NCI-H2196 treated with DMSO at 0.1 percent for 48 hours (cell line): ENCODE measurements at regions not wholly inside any gene's neighbourhood (a gene's known extent, or its start where the extent isn't known, plus 50 kb on each side); places are given as distances from the start of the nearest gene placed in this dataset.
A peak's percentile ranks its signal among the peaks of the same experiment; 100 is the strongest.
"Not testable (repeated sequence)": the region's sequence is repeated elsewhere in the genome, so short reads cannot be mapped to it uniquely, and the experiment has no call there.

Experiments used
- DNase-seq: peaks from one replicate; lab custom pipeline; 2025; ENCODE audit not compliant: unreplicated experiment; lab: John Stamatoyannopoulos, UW

GRCh38 chrX:39264023-39264422 is 462.8 kb downstream of the MID1IP1 start:
- DNase-seq = no peak

GRCh38 chrX:39267176-39267575 is 465.9 kb downstream of the MID1IP1 start:
- DNase-seq = no peak

GRCh38 chrX:39268207-39268606 is 466.9 kb downstream of the MID1IP1 start:
- DNase-seq = no peak

- no peak for DNase-seq
These were observed 474.3 kb downstream of the MID1IP1 start for GRCh38 chrX:39275500-39276068.

DNA sequence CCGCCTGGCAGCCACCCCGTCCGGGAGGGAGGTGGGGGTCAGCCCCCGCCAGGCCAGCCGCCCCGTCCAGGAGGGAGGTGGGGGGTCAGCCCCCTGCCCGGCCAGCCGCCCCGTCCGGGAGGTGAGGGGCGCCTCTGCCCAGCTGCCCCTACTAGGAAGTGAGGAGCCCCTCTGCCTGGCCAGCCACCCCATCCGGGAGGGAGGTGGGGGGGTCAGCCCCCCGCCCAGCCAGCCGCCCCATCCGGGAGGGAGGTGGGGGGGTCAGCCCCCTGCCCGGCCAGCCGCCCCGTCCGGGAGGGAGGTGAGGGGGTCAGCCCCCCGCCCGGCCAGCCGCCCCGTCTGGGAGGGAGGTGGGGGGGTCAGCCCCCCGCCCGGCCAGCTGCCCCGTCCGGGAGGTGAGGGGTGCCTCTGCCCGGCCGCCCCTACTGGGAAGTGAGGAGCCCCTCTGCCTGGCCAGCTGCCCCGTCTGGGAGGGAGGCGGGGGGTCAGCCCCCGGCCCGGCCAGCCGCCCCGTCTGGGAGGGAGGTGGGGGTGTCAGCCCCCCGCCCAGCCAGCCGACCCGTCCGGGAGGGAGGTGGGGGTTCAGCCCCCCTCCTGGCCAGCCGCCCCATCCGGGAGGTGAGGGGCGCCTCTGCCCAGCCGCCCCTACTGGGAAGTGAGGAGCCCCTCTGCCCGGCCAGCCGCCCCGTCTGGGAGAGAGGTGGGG is 476.6 kb downstream of the MID1IP1 start:
- not testable (repeated sequence) for DNase-seq

DNA sequence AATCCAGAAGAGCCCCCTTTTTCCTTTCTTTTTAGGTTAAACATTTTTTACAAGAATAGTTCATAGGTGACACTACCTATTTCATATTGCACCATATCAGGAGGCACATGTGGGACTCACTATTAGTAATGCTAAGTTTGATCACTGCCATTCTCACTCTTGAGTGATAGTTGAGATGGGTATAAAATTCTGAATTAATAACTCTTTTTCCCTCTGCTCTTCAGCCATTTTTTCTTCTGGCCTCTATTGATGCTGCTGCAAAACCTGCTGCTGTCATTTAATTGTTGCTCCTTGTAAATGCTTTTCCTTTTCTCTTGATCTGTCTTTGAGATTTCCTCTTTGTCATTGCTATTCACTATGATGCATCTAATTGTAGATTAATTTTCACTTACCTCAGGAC is 482.0 kb downstream of the MID1IP1 start:
- no peak for DNase-seq

DNA sequence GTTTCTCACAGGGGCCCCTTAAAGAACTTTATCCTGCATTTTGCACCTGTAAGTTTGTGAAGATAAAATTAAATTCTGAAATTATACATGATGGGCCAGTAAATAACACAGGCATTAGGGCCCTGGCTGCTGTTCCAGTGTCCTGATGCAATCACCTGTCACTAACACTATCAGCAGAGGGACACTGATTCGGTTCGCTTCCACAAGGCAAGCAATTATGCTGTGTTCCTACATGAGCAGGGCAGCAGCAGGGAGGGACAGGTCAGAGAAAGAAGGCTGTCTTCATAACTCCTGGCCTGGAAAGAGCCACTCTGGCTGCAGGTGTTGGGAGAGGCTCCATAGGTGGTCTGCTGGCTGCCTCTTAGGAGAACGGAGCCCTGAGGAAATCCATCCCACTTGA is 487.3 kb downstream of the MID1IP1 start:
- no peak for DNase-seq

DNA sequence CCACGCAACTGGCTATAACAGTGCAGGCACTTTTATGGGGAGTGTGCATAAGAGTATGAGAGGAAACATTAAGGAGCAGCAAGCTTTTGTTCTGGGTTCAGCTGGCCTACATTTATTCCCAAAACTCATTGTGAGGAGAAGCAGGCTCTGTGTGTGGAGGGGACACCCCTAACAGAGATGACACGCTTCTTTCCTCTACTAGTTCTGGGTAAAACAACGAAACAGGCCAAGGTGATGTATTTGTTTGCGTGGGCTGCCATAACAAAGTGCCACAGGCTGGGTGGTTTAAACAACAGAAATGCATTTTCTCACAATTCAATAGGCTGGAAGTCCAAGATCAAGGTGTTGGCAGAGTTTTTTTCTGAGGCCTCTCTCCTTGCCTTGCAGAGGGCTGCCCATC is 488.6 kb downstream of the MID1IP1 start:
- DNase-seq = no peak

DNA sequence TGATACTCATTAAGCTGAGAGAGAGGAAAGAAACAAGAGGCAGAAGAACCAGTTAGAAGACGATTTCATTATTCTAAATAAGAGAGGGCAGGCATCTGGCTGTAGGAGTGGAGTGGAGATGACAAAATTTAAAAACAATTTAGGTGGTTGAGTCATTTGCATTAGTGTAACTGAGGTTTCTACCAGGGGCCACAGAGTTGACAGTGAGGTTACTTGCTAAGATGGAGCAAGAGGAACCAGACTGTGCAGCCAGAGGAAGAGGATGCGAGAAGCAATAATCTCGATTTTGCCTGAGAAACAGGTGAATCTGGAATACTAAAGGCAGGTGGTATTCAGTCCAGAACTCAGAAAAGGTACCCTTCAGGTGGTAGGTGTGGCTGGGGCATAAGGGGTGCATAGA is 491.9 kb downstream of the MID1IP1 start:
- no peak for DNase-seq

GRCh38 chrX:39296472-39296871 is 495.2 kb downstream of the MID1IP1 start:
- DNase-seq = no peak

GRCh38 chrX:39298821-39299220 is 497.6 kb downstream of the MID1IP1 start:
- no peak for DNase-seq

DNA sequence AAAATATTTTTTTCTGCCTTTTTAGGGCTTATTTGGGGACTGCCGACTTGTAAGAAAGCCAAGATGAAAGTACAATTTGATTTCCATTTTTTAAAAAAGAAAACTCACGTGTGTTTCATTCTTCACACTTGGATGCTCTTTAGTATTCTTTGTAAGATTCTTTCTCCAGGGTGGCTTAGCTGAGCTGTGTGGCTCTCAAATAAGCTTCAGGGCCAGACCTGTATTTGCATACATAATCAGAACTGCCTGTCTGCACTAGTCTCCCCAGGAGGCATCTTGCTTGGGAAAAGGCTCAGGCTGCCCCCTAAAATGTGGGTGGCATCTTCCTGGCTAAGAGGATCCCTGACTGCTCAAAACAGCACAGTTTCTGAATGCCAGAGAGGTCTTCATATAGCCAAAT is 498.4 kb downstream of the MID1IP1 start:
- DNase-seq = no peak

GRCh38 chrX:39301036-39301435 is 499.8 kb downstream of the MID1IP1 start:
- DNase-seq = peak; percentile 66

GRCh38 chrX:39302838-39303237 is 501.6 kb downstream of the MID1IP1 start:
- DNase-seq = no peak

DNA sequence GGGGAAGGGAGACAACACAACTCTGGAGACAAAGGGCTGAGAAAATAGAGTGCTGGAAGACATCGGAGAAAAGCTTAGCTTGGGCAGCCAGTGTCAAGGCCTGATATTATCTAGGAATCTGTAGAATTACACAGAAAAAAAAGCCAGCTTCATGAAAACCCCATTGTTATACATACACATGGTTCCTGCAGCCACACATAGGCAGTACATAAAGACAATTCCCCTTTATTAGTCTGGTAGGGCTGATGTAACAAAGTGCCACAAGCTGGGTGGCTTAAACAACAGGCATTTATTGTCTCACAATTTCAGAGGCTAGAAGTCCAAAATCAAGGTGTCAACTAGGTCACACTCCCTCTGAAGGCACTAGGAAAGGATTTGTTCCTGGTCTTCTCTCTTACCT is 503.5 kb downstream of the MID1IP1 start:
- DNase-seq = no peak

DNA sequence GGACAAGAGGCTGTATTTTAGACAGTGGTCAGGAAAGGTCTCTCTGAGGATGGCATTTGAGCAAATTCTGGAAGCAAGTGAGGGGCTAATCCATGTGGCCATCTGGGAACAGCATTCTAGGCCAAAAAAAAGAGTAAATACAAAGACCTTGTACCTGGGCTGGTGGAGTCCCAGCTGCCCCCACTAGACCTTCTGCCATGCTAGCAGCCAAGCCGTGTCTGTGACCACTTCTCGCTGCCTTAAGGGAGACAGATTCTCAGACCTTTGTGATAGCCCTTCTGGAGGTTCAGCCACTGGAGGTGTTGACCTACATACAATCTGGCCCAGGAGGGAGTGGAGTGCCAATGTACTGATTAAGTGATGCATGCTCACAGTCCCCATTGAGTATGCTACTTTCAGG is 506.2 kb downstream of the MID1IP1 start:
- DNase-seq = no peak

DNA sequence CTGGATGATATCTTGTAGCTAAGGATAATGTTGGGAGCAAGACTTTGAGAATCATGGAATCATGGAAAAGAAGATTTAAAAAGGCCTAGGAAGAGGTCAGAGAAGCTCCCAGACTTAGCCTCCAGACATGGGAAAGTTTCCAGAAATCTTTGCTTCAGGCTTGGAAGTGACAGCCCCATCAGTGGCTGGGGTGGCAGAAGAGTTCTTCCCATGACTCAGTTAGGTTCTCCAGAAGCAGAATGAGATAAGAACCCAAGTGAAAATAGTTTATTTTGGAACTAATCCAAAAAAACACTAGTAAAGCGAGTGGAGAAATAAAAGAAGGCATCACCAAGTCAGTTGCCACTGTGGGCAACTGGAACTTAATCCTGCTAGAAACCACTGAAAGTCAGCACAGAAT is 506.9 kb downstream of the MID1IP1 start:
- no peak for DNase-seq

- DNase-seq = peak; percentile 12
These were observed 507.9 kb downstream of the MID1IP1 start for GRCh38 chrX:39309018-39309635.

DNA sequence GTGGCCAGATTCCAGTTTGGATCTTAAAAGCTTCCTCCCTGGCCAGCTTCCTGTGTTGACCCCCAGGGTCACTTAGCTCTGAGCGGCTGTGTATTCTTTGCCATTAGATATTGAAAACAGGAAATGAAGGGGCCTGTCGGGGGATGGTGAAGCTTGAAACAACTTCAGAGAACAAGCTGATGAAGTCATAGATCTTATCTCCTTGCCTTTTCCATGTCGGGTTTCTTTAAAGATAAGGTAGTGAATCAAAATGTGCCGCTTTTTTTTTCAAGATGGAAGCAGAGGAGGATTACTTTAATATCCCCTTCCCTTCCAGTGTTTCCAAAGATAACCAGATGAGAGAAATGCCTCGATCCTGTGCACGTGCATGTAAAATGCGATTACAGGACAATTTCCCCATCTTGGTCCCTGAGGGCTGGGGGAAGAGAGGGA is 508.5 kb downstream of the MID1IP1 start:
- DNase-seq = no peak

GRCh38 chrX:39310891-39311290 is 509.6 kb downstream of the MID1IP1 start:
- DNase-seq = no peak

DNA sequence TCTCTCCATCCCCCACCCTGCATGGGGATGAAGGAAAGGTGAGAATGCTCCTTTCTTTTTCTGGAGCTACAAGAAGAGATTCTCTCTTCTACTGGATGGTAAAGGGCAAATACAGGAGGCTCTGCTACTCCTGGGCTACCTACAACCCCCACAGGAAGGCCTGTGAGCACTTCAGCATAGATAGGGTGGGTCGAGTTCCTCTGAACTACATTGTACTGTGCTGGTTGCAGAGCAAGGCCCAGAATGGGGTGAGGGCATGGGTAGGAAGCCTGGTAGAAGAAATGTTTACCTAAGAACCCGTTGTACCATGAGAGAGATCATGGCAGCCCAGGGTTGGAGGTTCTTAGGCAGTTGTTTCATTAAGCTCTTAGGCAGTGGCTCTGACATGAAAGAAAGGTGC is 510.4 kb downstream of the MID1IP1 start:
- DNase-seq = no peak

DNA sequence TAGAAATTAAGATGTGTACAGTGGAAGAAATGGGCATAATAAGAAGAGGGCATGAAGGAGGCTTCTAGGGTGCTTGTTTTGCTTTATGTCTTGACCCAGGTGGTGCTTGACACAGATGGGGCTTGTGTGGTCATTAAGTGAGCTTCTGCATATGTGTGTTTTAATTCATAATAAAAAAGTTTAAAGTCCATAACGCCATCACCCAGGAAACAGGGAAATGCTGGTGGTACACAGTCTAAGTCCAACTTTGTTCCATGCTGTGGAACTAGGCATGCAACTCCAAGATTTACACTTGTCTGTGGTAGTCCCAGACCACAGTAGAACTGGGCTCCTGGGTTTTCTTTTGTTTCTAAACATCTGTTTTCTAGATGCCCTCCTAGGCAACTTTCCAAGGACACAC is 511.9 kb downstream of the MID1IP1 start:
- DNase-seq = no peak
